ENCODE measurements at regions not wholly inside any gene's neighbourhood (a gene's known extent, or its start where the extent isn't known, plus 50 kb on each side); places are given as distances from the start of the nearest gene placed in this dataset.

DNA sequence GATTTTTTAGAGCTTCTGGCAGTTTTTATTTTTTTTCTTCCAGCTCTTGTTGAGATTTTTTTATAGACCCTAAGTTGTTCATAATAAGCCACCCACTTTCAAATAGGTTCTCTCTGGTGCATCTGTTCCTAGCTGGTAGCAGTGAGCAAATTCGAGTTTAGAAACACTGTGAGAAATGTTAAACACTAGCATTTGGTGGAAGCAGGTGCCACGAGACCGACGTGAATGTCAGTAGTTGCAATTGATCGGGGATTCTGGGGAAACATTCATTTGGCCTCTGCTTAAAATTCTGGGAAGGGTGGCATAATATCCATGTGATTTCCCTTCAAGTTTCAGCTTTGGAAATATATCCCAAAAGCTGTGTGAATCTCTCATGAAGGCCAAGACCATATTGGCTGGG is 435.0 kb downstream of the RNF144A start:
- Histone ChIP-seq H3K4me2 (ENCODE audit: low read length) (no peak overlapping the region), H3K9me3 (ENCODE audit: control insufficient read depth in 1 of 2, insufficient read depth in 1 of 2, low read depth in 1 of 2, low read length in 2 of 2) (no peaks in the 10 kb centered on the region), H3K4me1 (ENCODE audit: control insufficient read depth in 1 of 2, insufficient read depth in 2 of 2, low read length in 2 of 2) (no peaks in the 10 kb centered on the region), H3K79me2 (ENCODE audit: insufficient read depth, low read length) (no peaks in the 10 kb centered on the region), H3K9me2 (ENCODE audit: insufficient read depth) (no peaks in the 10 kb centered on the region), H3K27ac (ENCODE audit: low read depth, low read length) (no peak overlapping the region), H4K20me1 (ENCODE audit: insufficient read depth) (no peaks in the 10 kb centered on the region), H3K36me3 (ENCODE audit: control insufficient read depth in 1 of 2, insufficient read depth in 2 of 2, low read length in 2 of 2) (no peaks in the 10 kb centered on the region), H3K9ac (ENCODE audit: low read length) (no peak overlapping the region), H3K4me3 (replicated peaks in 1 of 2; ENCODE audit: low read depth in 1 of 2, low read length in 2 of 2) (no peak overlapping the region), H2AFZ (ENCODE audit: low read depth, low read length, poor library complexity, severe bottlenecking) (no peak overlapping the region), H3K27me3 (ENCODE audit: insufficient read depth, low read length) (0 out of 2 replicates have a peak, but pooled peaks cover 9% of the 10 kb centered on the region)
- no peak for TF ChIP-seq EZH2phosphoT487 (IDR thresholded peaks at IDR 0.05; ENCODE audit: borderline replicate concordance)
- no peak for TF ChIP-seq TCF7L2 (IDR thresholded peaks at IDR 0.05; ENCODE audit: borderline replicate concordance, extremely low read depth, insufficient read depth, insufficient read length)
- TF ChIP-seq SRF (IDR thresholded peaks at IDR 0.05; ENCODE audit: low read depth), result no peak
- no peak for TF ChIP-seq SIN3A (IDR thresholded peaks at IDR 0.05; ENCODE audit: low read depth)
- TF ChIP-seq, protein P1, sequence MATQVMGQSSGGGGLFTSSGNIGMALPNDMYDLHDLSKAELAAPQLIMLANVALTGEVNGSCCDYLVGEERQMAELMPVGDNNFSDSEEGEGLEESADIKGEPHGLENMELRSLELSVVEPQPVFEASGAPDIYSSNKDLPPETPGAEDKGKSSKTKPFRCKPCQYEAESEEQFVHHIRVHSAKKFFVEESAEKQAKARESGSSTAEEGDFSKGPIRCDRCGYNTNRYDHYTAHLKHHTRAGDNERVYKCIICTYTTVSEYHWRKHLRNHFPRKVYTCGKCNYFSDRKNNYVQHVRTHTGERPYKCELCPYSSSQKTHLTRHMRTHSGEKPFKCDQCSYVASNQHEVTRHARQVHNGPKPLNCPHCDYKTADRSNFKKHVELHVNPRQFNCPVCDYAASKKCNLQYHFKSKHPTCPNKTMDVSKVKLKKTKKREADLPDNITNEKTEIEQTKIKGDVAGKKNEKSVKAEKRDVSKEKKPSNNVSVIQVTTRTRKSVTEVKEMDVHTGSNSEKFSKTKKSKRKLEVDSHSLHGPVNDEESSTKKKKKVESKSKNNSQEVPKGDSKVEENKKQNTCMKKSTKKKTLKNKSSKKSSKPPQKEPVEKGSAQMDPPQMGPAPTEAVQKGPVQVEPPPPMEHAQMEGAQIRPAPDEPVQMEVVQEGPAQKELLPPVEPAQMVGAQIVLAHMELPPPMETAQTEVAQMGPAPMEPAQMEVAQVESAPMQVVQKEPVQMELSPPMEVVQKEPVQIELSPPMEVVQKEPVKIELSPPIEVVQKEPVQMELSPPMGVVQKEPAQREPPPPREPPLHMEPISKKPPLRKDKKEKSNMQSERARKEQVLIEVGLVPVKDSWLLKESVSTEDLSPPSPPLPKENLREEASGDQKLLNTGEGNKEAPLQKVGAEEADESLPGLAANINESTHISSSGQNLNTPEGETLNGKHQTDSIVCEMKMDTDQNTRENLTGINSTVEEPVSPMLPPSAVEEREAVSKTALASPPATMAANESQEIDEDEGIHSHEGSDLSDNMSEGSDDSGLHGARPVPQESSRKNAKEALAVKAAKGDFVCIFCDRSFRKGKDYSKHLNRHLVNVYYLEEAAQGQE (IDR thresholded peaks at IDR 0.05; ENCODE audit: low read depth), result no peak
- no peak for TF ChIP-seq POLR2A (IDR thresholded peaks at IDR 0.05; ENCODE audit: borderline replicate concordance, extremely low read depth, insufficient read depth, insufficient read length)
- TF ChIP-seq EZH2 (IDR thresholded peaks at IDR 0.05), result no peak
- TF ChIP-seq, protein P2, sequence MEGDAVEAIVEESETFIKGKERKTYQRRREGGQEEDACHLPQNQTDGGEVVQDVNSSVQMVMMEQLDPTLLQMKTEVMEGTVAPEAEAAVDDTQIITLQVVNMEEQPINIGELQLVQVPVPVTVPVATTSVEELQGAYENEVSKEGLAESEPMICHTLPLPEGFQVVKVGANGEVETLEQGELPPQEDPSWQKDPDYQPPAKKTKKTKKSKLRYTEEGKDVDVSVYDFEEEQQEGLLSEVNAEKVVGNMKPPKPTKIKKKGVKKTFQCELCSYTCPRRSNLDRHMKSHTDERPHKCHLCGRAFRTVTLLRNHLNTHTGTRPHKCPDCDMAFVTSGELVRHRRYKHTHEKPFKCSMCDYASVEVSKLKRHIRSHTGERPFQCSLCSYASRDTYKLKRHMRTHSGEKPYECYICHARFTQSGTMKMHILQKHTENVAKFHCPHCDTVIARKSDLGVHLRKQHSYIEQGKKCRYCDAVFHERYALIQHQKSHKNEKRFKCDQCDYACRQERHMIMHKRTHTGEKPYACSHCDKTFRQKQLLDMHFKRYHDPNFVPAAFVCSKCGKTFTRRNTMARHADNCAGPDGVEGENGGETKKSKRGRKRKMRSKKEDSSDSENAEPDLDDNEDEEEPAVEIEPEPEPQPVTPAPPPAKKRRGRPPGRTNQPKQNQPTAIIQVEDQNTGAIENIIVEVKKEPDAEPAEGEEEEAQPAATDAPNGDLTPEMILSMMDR (IDR thresholded peaks at IDR 0.05 in 2 of 3, conservative IDR thresholded peaks at IDR 0.05 in 1 of 3; ENCODE audit: borderline replicate concordance in 1 of 3, insufficient read depth in 1 of 3, low read depth in 2 of 3, low read length in 2 of 3), result no peak
- no peak for TF ChIP-seq POLR2AphosphoS5 (IDR thresholded peaks at IDR 0.05; ENCODE audit: low read depth, low read length)
- TF ChIP-seq ELF1 (IDR thresholded peaks at IDR 0.05; ENCODE audit: borderline replicate concordance, low read depth), result no peak
- CTCF ChIA-PET, result no interaction called here
- RAD21 ChIA-PET (ENCODE audit: low non-redundant PET in 1 of 2, low total read pairs in 2 of 2, uncharacterized antibody in 2 of 2, unreplicated experiment in 2 of 2), result no interaction called here
- POLR2A ChIA-PET, result no interaction called here
- intact Hi-C loops (cut with micrococcal nuclease), result no loop called here
- DNase-seq (ENCODE audit: low read depth, low spot score), result no peak
- ATAC-seq, result no peak
- no TSS peak for BruUV-seq (replicated peaks)
